GM21576 (cell line): ENCODE measurements at regions not wholly inside any gene's neighbourhood (a gene's known extent, or its start where the extent isn't known, plus 50 kb on each side); places are given as distances from the start of the nearest gene placed in this dataset.

ENCODE experiments used
- ATAC-seq: cut with Tn5 transposase; IDR thresholded peaks from one replicate; pipeline ENCODE4 v1.9.1; 2021; ENCODE audit warnings: mild to moderate bottlenecking, moderate library complexity; ENCODE audit not compliant: unreplicated experiment

DNA sequence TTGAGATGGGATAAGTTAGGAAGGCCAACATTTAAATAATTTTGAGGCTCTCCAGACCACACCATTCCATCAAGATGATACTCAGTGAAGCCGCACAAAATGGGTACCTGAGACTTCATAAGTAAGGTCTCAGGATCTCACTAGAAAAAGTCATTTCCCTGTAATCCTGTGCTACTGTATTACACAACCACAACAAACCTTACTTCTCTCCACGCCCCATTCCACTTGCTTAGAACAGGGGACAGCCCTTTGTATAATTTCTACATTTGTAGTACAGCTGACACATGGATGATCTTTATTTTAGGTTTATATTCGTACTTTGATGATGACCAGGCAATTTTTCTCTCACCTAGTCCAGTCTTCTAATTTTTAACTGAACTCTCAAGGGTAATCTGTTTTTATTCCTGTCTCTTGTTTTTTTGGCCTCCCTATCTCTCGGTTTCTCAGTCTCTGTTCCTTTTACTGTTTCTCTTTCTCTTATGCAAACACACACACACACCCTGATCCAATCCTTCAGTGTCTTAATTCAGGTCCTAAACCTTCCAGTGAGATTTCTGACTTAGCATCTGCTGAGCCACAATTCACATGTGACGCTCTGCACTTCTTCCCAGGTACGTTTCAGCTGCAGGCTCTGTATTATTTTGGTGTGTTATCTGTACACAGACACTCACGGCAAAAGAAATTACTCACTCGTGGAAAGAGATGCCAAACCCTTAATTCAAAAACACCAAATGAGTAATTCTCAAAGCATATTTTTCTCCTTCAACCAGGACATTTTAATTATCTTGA is 223.2 kb upstream of the THBS1 start:
- ATAC-seq, result no peak

GRCh38 chr15:39358441-39359041 is 222.3 kb upstream of the THBS1 start:
- no peak for ATAC-seq

DNA sequence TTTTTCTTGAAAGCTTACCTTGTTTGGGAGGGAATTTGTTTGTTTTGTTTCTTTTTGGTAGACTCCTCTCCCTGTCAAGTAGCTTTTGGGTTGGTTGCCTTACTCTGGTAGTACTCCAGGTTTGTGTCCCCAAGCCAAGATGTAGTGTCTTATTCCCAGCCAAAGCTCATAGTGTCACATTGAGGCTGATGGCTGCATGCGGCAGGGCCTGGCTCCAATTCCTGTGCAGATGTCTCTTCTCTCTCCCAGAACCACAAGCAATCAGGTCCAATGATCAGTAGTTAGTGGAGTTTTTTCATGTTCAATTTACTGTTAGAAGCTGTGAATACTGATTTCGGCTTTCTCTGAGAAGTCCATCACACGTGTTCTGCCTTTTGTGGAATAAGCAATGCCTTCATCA is 221.1 kb upstream of the THBS1 start:
- ATAC-seq, result no peak

DNA sequence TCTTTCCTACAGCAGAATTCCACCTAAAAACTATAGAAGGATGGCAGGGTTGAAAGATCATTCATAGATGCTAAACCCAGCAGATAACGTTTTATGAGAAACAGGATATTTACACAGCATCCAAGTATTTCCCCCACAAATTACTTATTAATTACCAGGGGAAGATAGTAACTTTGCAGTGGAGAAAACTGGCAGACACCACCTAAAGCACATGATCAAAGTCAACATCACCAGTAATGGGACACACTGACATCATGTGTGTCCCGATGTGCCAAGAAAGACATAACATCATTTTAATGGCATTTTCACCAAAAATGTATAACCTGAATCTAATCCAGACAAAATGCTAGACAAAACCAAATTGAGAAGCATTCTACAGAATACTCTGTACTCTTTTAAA is 220.4 kb upstream of the THBS1 start:
- no peak for ATAC-seq

- no peak for ATAC-seq
Observed at GRCh38 chr15:39361497-39361896, 219.4 kb upstream of the THBS1 start.

DNA sequence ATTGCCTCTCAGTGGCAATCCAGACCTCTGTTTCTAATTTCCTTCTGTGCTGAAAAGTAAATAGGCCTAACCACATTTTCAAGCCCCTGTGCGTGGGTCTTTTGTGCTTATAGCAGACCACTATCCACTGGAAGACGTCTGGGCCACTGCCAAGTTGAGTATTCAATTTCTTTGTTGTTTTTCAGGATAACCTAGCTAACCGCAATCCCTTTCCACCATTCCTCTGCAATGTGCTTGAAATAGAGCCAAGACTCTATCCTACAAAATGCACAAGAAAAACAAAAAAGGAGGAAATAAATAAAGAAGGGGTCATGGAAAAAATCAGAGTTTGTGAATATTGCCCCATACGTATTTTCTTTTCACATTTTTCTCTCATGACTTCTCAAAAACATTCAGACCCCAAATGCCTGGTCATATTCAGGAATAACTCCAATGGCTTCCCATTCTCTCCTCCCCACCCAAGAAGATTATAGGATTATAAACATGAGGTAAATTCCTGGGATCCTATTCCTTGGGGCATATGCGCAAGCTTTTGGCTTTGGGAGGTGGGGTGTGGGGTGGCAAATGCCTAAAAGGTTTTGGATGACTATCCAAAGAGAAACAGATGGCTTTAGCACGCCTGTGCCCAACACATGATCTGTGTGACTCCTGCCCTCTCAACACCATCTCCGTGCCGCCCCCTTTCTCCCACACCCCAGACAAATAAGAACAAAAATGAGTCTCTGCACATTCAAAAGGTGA is 217.9 kb upstream of the THBS1 start:
- no peak for ATAC-seq

- ATAC-seq, result no peak
Observed at GRCh38 chr15:39363761-39364586, 216.9 kb upstream of the THBS1 start.

- no peak for ATAC-seq
Observed at GRCh38 chr15:39364721-39365120, 216.2 kb upstream of the THBS1 start.

DNA sequence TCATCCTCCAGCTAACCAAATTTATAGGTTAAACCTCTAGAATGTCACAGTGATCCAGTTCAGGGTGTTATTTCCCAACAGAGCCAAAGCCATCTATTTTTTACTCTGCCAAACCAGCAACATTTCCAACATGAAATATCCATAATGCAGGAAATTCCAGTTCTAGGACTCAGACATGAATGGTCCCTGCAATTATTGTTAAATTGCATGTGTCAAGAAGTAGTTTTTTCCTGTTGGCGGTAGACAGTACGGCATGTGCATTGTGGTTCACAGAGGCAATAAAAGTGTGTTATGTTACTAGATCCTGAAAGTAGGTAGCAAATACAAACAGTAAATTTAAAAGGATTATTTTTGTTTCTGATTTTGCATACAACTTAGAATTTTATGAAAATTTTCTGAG is 215.7 kb upstream of the THBS1 start:
- ATAC-seq, result no peak

GRCh38 chr15:39365873-39366272 is 215.0 kb upstream of the THBS1 start:
- ATAC-seq, result no peak

DNA sequence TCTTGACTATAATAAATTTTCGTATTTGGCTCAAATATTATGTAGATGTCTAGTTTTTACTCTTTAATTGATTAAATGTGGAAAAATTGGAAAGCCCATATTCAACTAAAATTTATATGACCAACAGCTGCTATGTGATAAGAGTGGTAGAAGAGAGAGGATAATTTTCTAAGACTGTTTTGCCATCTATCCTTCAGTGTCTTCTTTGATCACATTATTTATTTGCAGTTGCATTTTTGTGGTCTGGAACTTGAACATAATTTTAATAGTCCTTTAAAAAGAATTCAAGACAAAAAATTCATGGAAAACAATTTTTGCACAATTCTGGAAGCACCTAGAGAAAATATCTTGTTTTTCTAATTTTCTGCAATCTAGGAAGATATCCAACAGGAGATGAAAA is 213.3 kb upstream of the THBS1 start:
- no peak for ATAC-seq

- no peak for ATAC-seq
Observed at GRCh38 chr15:39369768-39370167, 211.1 kb upstream of the THBS1 start.

GRCh38 chr15:39376371-39376909 is 204.4 kb upstream of the THBS1 start:
- ATAC-seq, result no peak

GRCh38 chr15:39381517-39381916 is 199.4 kb upstream of the THBS1 start:
- ATAC-seq, result no peak

- ATAC-seq, result no peak
Observed at GRCh38 chr15:39388118-39388517, 192.8 kb upstream of the THBS1 start.

DNA sequence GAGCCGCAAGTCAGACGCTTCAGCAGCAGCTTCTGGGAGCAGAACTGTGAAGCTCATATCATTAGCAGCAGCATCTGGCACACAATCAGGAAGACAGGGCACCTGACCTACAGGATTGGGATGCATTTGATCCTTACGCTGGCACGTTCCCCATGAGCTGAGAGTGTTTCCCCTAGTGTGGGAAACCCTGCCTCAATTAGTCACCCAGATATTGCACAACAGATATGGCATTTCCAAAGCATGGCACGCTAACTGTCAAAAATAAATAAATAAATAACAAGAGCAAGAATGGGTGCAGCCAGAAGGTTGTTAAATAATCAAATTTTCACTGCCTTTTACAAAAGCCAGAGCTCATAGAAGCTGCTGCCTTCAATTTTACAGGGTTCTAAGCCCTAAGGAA is 189.6 kb upstream of the THBS1 start:
- ATAC-seq, result no peak

DNA sequence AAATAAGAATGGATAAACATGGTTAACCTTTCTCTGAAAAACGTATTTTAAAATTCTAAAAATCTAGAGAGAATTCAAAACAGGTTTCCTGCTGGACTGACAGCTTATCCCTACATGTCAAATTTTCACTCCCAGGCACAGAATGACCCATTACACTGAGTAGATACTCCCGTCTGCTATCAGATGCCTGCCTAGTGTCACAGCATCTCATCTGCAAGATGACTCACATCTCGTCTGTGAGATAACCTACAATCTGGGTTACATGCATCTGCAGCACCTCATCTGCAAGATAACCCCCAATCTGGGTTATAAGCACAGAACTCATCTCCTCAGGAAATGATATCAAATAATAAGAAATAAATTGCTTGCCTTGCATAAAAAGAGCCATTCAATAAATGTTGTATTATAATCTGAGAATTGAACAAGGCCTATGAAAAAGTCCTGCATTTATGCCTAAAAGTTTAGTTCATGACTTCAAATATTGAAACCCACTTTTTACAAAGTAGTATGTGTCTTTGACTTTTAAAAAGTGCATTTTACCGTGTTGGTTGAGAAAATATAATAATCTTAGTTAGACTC is 188.3 kb upstream of the THBS1 start:
- no peak for ATAC-seq

DNA sequence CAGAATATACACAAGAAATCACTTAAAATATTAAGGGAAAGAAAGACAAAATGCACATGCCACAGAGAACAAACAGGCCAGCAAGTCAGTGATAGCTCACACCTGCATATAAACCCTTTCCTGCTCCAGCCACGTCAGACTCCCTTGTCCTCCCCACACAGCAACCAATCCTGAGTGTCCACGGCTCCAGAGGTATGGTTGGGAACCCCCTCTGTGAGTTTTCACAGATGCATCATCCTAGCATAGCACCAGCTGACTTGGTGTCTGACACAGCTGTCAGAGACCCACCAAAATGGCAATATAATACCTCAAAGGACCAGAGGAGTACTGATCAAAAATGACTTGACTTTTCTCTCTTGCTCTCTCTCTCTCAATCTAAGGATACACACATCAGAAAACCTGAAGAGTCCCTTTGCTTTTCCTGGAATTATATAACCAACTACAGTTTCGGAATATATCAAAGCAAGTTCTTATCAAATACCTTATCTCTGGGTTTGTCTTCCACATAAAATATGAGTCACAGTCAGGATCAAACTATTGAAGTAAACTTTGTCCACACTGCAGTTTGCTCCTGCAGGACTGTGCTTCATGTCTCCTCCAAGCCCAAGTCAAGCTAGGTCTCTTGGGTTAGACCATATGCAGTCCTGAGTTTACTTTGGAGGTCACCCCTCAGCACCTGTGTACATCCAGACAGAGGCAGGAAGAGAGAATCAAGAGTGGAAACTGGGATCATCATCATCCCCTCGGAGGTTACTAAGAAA is 187.1 kb upstream of the THBS1 start:
- no peak for ATAC-seq

- no peak for ATAC-seq
Observed at GRCh38 chr15:39394496-39394895, 186.4 kb upstream of the THBS1 start.
